ENCODE measurements at regions not wholly inside any gene's neighbourhood (a gene's known extent, or its start where the extent isn't known, plus 50 kb on each side); places are given as distances from the start of the nearest gene placed in this dataset.

GRCh38 chr10:52967806-52968795 lies 195.5 kb upstream of the MBL2 start:
- TF ChIP-seq, protein P1, sequence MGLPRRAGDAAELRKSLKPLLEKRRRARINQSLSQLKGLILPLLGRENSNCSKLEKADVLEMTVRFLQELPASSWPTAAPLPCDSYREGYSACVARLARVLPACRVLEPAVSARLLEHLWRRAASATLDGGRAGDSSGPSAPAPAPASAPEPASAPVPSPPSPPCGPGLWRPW (IDR thresholded peaks at IDR 0.05) = no peak
- TF ChIP-seq SREBF2 (IDR thresholded peaks at IDR 0.05) (no peak), MYC (IDR thresholded peaks at IDR 0.05; ENCODE audit: borderline replicate concordance, low read length) (no peak), PHF8 (IDR thresholded peaks at IDR 0.05; ENCODE audit: borderline replicate concordance, low read depth) (no peak), HDAC2 (IDR thresholded peaks at IDR 0.05) (no peak), REST (IDR thresholded peaks at IDR 0.05) (no peak), EP300 (IDR thresholded peaks at IDR 0.05) (no peak), BCL3 (IDR thresholded peaks at IDR 0.05) (no peak), CTCF (IDR thresholded peaks at IDR 0.05) (no peak), CEBPB (IDR thresholded peaks at IDR 0.05) (no peak), NFE2L2 (conservative IDR thresholded peaks at IDR 0.05; ENCODE audit: low read length) (no peak), ZC3H11A (IDR thresholded peaks at IDR 0.05) (no peak), TP53 (CRISPR knock-in tag; IDR thresholded peaks at IDR 0.05) (no peak), JUN (IDR thresholded peaks at IDR 0.05) (no peak), SMC3 (IDR thresholded peaks at IDR 0.05) (no peak), NPAS2 (CRISPR knock-in tag; IDR thresholded peaks at IDR 0.05; ENCODE audit: borderline replicate concordance) (no peak), EHMT2 (IDR thresholded peaks at IDR 0.05; ENCODE audit: low read depth) (no peak), EHF (CRISPR knock-in tag; IDR thresholded peaks at IDR 0.05) (no peak)
- TF ChIP-seq, protein P2, sequence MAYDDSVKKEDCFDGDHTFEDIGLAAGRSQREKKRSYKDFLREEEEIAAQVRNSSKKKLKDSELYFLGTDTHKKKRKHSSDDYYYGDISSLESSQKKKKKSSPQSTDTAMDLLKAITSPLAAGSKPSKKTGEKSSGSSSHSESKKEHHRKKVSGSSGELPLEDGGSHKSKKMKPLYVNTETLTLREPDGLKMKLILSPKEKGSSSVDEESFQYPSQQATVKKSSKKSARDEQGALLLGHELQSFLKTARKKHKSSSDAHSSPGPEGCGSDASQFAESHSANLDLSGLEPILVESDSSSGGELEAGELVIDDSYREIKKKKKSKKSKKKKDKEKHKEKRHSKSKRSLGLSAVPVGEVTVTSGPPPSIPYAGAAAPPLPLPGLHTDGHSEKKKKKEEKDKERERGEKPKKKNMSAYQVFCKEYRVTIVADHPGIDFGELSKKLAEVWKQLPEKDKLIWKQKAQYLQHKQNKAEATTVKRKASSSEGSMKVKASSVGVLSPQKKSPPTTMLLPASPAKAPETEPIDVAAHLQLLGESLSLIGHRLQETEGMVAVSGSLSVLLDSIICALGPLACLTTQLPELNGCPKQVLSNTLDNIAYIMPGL (CRISPR knock-in tag; IDR thresholded peaks at IDR 0.05; ENCODE audit: borderline replicate concordance) = no peak
- Histone ChIP-seq H3K4me1 (no peaks in the 10 kb centered on the region), H3K9me3 (no peaks in the 10 kb centered on the region), H3K27ac (no peak overlapping the region), H3K4me2 (no peak overlapping the region), H3K4me3 (no peak overlapping the region)
- CTCF ChIA-PET = no interaction called here
- FAIRE-seq (no peak), ATAC-seq (no peak), DNase-seq (ENCODE audit: low read depth in 1 of 2, low spot score in 1 of 2) (no peak)
- WGBS (ENCODE audit: missing lambda C conversion rate) = 47% methylated on average over 4 of the region's 4 CpGs
- POLR2A ChIA-PET = no interaction called here

All from A549 (cell line).